HL-60 (cell line): ENCODE measurements at regions not wholly inside any gene's neighbourhood (a gene's known extent, or its start where the extent isn't known, plus 50 kb on each side); places are given as distances from the start of the nearest gene placed in this dataset.

Experiments used
- CTCF ChIP-seq: IDR thresholded peaks from one replicate; pipeline ENCODE4 v1.5.1; 2011; ENCODE audit warnings: low read length, control low read depth, inconsistent platforms; ENCODE audit not compliant: insufficient read depth
- GABPA ChIP-seq: IDR thresholded peaks from 2 replicates; pipeline ENCODE4 v1.6.1; 2012; ENCODE audit warnings: low read depth
- POLR2AphosphoS5 ChIP-seq: IDR thresholded peaks from 2 replicates; pipeline ENCODE4 v1.6.1; 2012; ENCODE audit warnings: low read depth
- REST ChIP-seq: IDR thresholded peaks from 2 replicates; pipeline ENCODE4 v1.6.1; 2012; ENCODE audit warnings: low read depth; ENCODE audit not compliant: insufficient replicate concordance
- SPI1 ChIP-seq: IDR thresholded peaks from 2 replicates; pipeline ENCODE4 v1.6.1; 2012; ENCODE audit warnings: low read depth, mild to moderate bottlenecking, borderline replicate concordance

DNA sequence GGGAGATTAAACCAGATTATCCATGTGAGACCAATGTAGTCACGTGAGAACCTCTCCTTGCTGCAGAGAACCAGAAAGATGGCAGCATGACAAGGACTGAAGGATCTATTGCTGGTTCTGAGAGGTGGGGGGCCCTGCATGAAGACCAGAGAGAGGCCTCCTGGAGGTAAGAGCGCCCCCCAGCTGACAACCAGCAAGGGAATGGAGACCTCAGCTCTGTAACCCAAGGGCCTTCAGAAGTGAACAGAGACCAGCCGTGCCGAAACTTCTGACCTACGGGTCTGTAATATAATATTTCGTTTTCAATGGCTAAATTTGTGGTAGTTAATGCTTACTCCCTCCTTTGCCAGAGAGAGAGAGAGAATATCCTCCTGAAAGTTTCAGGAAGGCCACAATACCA, 524.1 kb upstream of the TBX3 start:
- no peak for TF ChIP-seq CTCF
- TF ChIP-seq SPI1, result no peak
- no peak for TF ChIP-seq REST
- TF ChIP-seq POLR2AphosphoS5, result no peak
- no peak for TF ChIP-seq GABPA
